ENCODE measurements at regions not wholly inside any gene's neighbourhood (a gene's known extent, or its start where the extent isn't known, plus 50 kb on each side); places are given as distances from the start of the nearest gene placed in this dataset.

- TF ChIP-seq CTCF (IDR thresholded peaks at IDR 0.05), result no peak
- no peak for TF ChIP-seq JUND (IDR thresholded peaks at IDR 0.05)
- TF ChIP-seq SMC3 (IDR thresholded peaks at IDR 0.05; ENCODE audit: low read depth, low read length), result no peak
- no peak for TF ChIP-seq POLR2AphosphoS5 (IDR thresholded peaks at IDR 0.05; ENCODE audit: low read depth, low read length)
- TF ChIP-seq GABPA (IDR thresholded peaks at IDR 0.05; ENCODE audit: low read depth), result no peak
- no peak for TF ChIP-seq YY1 (IDR thresholded peaks at IDR 0.05; ENCODE audit: low read depth)
Measured at GRCh38 chr4:123809864-123810263, 413.3 kb downstream of the SPRY1 start.

Data from SK-N-SH (cell line).